HG02763 (cell line): ENCODE measurements at regions not wholly inside any gene's neighbourhood (a gene's known extent, or its start where the extent isn't known, plus 50 kb on each side); places are given as distances from the start of the nearest gene placed in this dataset.
"Not testable (repeated sequence)": the region's sequence is repeated elsewhere in the genome, so short reads cannot be mapped to it uniquely, and the experiment has no call there.

ENCODE experiments used
- ATAC-seq: cut with Tn5 transposase; IDR thresholded peaks from one replicate; pipeline ENCODE4 v1.9.1; 2021; ENCODE audit warnings: mild to moderate bottlenecking, moderate library complexity; ENCODE audit not compliant: unreplicated experiment

DNA sequence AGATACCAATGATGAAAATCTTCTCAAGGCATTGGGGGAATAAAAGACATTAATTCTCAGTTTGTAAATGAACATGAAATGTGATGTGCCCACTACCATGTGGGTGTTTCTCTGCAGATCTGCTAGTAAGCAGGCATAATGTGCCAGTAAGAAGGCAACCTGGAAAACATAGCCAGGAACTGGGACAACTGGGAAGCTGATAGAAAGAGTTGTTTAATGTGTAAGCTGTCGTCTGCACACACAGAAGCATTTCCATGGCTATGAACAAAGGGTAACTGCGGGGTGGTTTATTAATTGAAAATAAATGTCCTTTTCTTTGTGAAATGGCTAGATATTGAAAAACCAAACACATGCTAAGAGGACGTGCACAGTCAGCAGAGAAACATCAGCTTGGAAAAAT, 52.0 kb downstream of the ZC3H11B start:
- no peak for ATAC-seq

DNA sequence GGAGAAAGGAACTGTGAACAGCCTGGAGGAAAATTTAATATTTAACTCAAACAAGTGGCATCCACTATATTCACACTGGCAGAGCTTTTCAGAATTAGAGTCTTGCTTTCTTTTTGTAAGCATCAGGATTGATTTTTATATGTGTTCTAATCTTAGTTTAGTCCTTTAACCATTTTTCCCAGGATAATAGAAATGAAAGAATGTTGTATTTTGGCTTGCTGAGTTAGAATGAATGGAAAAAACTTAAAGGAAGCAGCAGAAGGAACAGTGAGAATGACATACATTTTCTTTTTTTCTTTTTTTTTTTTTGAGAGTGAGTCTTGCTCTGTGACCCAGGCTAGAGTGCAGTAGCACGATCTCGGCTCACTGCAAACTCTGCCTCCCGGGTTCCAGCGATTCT, 53.0 kb downstream of the ZC3H11B start:
- no peak for ATAC-seq

DNA sequence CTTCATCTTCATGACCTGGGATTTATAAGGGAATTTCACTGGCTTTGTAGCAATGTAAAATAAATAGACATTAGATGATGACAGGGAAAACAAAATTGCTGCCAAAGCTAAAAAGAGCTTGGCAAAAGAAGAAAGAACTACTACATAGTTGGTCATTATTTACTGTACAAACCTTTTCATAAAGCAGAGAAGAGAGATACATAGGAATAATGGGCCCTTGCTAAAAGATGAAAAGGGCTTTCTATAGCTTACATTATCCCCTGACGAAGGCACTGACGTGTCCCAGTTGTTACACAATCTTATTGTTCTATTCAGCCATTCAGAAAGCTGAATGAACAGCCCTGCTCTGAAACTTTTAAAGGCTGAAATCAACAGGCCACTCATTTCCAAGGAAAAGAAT, 57.1 kb downstream of the ZC3H11B start:
- ATAC-seq = no peak

DNA sequence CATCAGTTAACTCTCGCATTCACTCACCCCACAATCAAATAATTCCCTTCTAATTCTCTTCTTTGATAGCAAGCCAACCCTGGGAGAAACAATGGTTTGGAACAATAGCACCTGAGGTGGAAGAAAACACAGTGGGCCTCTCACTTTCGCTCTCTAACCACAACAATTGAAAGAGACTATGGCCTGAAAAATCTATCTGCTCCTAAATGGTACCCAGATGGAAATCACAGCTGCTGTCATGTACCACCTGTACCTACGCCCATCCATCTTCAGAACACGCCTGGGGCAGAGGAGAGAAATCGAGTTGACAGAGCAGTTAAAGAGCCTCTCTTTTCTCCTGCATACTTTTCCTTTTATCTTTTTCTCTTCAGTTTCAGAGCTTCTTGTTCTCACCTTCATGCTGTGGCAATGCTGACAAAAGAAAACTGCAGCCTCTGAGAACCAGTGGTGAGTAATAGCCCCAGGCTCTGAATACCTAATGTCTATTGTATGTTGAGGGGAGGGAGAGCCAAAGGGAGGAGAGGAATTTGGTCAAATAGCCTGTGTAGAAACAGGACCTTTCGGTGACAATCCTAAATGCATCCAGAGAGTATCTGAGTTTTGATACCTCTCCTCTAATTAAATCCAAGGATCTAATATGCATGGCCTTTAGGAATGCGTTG, 57.7 kb downstream of the ZC3H11B start:
- ATAC-seq = no peak

DNA sequence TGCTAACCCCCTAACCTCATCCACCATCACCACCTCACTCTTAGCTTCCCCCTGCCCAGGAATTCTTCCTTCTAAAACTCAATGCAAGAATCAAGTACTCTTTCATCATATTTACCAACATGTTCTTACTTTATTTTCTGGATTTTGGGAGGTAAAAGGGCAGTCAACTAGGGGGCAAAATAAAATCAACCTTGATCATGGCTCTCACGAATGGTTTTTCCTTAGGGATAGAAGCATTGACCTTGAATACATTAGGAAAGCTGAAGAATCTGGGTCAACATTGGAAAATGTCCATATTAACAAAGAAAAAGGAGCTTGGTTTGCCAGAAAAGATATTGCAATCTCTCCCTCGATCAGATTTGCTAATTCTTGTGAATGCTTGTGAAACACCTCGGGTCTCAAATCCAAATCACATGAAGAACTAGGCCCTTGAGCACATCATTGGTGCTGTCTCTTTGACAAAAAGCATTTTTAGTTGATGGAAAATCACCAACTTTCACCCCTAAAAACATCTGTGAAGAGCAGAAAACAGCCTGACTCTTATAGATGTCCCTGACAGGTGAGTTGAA, 58.9 kb downstream of the ZC3H11B start:
- no peak for ATAC-seq

DNA sequence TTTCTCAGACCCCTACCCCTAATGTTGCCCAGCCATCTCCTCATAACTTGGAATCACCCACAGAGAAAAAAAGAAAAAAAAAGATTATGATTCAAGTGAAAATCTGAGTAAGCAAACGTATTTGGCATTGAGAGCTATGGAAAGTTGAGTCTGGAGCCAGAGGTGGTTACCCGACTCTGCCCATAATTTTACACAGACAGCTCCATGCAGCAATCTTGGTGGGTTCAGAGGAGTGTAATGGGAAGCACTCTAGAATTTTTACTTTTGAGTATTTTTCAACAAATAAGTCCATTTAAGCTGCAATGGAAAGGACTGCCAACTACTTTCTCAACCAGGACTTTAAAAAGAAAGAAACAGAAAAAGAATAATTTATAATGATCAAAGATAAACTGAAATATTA, 62.7 kb downstream of the ZC3H11B start:
- ATAC-seq = no peak

DNA sequence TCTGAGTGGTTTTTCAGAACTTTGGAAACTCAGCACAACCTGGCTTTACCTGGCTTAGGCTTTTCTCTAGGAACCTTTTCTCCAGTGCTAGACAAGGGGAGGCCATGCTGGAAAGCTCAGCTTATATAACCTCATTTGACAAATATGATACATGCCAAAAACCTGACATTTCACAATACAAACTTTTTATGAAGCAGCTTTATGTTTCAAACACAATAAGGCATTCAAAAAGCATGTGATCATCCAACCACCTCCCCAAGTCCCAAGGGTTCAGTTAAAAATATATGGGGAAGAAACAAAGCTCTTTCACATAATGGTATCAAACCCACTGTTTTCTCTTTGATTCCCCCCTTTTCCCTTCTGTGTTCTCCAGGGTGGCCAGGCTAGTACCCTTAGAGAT, 63.7 kb downstream of the ZC3H11B start:
- no peak for ATAC-seq

DNA sequence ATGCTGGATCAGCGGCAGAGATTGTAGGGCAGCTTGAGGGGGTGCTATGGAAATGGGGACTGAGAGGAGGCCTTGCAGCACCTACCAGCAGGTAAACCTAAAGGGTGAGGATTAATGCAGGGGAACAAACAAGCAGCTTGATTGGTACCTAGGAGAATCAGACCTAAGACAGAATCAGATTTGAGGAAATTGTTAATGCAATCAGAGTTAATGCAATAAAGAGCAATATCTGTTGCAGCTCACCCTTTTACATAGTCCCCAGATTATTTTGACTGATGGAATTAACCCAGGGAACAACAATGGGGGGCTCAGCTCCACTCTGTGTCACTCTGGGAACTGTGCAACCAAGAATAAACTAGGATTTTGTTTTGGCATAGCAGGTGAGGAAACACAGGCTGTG, 64.5 kb downstream of the ZC3H11B start:
- no peak for ATAC-seq

DNA sequence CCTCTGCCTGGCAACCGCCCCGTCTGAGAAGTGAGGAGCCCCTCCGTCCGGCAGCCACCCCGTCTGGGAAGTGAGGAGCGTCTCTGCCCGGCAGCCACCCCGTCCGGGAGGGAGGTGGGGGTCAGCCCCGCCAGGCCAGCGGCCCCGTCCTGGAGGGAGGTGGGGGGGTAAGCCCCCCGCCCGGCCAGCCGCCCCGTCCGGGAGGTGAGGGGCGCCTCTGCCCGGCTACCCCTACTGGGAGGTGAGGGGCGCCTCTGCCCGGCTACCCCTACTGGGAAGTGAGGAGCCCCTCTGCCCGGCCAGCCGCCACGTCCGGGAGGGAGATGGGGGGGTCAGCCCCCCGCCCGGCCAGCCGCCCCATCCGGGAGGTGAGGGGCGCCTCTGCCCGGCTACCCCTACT, 67.1 kb downstream of the ZC3H11B start:
- not testable (repeated sequence) for ATAC-seq

DNA sequence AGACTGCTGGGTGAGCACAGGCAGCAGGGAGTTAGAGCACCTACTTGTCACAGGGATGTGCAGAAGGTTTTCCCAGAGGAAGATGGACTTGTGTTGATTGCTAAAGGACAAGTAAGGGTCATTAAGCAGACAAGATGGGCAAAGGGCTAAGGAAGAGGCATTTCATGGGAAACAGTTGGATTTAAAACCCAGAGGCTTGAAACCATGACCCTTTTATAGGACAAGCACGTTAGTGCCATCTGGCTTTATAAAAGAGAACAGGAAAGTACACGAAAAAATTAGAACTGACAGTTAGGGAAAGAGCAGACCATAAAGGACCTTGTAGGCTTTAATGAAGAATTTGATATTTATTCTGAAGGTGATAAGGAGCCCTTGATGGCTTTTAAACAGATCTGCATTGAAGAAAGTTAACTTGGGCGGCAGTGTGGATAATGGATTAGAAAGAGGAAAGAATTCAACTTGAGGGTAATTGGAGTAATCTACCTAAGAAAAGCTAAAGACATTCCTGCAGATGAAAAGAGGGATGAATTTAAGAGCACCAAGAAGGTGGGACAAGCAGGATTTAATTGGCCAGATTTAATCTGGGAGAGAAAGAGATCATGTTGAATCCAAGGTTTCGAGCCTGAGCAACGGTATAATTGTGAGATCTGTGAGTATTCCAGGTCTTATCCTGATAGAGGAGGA, 68.6 kb downstream of the ZC3H11B start:
- no peak for ATAC-seq

DNA sequence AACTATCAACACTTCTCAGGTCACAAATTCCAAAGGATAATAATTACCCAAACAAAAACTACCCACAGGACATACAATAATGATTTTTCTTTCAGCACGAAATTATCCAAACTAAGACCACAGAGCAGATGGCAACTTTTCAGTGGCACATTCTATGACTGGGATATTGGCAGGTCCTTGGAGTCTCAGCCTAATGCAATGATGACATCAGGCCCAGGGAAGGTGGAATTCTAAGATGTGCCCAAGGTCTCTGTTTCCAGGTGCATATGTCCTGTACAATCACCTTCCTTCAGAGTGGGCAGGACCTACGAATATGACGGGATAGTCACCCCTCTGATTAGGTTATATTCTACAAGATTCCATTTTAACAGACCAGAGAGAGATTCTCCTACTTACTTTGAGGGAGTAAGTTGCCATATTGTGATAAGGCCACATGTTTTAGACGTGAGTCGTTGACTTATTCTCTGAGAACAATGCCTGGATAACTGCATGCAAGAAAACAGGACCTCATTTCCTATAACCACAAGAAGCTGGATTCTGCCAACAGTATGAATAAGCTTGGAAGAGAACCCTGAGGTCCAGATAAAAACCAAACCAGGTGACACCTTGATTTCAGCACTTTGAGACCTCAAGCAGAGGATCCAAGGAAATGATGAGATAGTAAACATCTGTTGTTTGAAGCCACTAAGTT, 69.9 kb downstream of the ZC3H11B start:
- ATAC-seq = no peak

DNA sequence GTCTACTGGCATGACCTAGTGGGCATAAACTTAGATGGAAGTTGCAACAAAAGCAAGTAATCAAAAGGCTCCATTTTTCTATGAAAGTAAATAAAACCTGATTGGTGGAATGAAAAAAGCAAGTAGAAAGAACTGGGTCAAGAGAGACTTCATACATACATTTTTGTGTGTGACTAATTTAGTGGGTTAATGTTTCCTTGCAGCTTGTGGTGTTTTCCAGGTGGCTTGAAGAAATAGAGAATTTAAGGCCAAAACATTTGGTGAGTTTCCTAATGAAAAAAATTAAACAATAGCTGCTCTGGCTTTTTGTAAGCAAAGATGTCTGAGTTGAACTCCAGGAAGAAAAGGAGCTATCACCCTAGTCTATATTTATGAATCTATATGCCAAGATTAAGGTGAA, 71.0 kb downstream of the ZC3H11B start:
- no peak for ATAC-seq

DNA sequence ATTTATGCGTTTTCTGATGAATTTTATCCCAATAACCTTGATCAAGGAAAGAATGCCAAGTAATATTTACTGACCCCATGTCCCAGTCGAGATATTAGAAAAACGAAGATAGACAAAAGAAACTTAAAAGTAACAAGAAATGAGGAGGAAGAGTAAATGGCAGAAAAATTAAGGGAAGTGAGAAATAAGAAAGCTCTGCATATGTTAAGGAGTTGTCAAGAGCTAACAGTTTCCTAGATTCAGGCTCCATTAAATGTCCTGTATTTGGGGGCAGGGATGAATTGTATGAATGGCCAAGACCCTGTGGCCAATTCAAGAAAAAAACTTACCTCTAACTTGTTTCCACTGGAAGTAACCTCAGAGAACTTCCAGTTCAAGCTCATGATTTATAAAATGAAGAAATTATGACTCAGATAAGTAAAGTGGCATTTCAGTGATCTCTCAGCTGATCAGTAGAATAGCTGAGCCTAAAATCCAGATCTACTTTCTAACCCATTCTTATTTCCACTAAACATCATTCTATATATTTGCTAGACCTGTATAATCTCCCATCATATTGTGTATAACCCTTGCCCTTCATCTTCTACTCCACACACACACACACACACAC, 73.2 kb downstream of the ZC3H11B start:
- no peak for ATAC-seq

DNA sequence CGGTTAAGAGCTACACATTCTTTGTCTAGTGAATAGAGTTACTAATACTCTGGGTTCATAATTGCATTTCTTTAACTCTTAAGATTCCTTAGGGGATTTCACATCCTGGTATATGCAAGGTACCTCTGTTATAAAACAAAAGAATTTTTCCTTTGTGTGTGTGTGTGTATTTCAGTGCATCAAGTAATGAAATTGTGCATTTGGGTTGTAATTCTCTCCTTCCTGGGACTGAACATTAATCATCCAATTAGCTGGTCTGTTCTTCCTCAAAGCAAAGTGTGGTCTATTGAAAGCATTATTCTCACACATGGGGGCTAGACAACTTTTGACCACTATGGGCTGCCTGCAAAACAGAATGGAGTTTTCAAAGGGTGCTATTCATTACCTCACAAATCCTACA, 74.0 kb downstream of the ZC3H11B start:
- ATAC-seq = no peak

DNA sequence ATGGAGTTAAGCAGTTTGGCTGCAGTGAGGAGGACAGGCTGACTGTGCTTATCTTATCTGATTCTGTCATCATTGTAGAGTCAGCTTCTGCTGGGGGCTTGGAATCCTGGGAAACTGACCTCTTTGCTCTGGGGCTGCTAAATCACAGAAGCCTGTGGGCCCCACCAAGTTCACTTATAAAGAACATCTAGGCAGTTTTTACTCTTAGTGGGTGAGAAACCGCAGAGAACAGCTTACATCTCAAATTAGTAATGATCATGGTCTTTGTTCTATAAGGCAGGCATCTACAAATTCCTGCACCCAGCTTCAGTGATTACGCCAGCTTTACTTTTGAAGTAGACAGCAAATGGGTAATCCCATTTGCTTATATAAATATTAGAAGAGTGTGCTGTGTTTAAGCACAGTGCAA, 75.7 kb downstream of the ZC3H11B start:
- no peak for ATAC-seq

DNA sequence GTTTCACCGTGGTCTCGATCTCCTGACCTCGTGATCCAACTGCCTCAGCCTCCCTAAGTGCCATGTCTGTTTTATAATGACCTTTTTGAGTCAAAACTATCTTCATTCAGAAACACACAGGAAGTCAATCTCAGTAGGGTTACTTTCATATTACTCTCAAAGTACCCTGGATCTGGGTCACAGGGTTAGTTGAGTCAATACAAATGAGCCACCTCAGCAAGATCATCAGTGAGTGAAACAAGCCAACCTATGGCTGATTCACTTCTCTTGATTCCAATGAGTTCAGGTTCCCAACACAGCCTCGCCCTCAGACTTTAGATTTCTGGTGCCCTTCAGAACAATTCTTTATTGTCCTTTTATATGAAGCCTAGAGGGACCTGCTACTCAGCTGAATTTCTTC, 76.9 kb downstream of the ZC3H11B start:
- ATAC-seq = no peak

DNA sequence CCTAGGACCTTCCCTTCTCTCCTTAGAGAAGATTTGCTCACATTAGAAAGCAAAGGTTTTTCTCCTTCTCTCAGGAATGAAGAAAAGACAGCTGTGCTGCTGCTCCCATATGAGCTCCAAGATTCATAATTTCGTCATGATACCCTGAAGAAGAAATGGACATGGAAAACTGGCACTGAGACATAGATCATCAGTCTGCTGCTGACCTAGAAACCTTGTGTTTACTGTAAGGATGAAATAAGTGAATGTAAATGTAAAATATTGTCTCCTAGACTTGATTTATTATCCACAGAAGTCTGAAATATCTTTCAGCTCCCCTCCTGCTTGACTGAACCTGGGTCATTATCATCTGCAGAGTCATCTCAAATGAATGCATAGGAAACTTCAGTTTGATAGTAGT, 77.9 kb downstream of the ZC3H11B start:
- ATAC-seq = no peak

DNA sequence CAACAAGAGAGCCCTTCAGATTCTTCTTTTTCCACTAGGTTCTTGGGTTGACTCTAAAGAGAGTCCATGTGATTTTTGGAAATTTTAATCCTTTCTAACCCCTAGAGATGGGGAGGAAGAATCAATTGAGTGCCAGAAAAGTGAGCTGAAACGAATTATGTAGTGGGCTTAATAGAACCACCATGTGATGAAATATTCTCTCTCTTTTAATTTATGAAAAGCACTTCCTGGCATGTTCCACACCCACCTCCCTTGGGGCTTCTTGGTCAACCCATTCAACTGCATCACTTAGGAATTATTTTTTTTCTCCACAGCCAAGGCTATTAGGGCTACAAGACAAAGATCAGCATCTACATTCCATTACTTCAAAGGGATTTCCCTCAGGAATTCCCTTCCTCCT, 79.6 kb downstream of the ZC3H11B start:
- no peak for ATAC-seq

DNA sequence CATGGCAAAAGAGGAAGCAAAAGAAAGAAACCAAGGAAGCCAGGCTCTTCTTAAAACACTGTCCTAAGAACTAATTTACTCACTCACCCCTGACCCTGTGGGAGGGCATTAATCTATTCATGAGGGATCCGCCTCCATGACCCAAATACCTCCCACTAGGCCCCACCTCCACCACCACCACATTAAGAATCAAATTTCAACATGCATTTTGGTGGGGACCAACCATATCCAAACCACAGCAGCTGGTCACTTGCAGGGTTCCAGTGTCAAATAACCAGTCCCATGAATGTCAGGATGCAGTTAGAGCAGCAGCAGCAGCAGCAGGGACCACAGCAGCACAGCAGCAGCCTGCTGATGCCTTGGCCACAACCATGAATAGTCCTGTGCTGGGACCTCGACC, 83.8 kb downstream of the ZC3H11B start:
- ATAC-seq = no peak

DNA sequence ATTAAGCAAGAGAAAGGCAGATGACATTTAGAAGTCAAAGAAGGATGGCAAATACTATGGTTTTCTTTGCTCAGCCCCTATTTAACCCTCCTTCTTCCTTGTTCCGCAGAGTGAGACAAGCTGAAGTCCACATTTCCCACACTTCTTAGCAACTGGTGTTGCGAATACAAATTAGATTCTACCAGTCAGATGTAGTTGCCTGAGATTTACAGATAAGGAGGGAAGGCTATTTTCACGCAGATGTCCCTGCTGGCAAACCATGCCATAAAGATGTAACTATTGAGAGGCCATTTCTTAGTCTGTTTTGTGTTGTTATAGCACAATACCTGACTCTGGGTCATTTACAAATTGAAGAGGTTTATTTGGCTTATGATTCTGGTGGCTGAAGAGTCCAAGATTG, 84.3 kb downstream of the ZC3H11B start:
- ATAC-seq = no peak

DNA sequence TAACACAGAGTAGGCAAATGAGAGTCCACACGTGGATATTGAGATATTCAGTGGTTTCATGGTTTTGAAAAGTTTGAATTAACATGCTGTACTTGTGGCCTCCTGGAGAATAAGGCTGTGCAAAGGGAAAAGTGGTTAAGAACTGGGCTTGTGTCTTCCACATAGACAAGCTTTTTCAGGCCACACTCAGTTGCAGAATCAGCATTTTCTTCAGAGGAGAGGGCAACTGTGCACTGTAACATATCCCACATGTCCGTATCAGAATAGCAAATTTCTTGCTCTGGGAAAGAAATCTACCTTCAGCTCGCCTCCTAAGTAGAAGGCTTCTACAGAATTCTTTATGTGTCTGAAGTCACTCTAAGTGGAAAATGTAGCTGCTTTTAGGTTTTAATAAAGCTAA, 84.9 kb downstream of the ZC3H11B start:
- ATAC-seq = no peak

DNA sequence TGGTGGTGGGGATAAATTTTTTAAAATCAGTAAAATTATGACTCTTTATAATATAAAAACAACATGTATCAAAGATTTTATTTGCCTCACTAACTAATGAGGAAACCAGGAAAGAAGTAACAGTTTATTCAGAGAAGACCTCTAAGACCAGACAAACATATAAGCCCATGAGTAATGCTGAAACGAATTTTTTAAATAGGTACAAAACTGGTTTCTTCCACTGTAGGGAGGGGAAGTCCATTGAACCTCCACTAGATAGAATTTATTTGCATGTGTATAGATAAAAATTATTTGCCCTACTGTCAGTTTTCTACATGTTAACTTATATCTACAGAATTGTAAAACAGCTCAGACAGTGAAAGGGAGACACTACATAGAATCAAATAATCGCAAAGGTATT, 86.8 kb downstream of the ZC3H11B start:
- ATAC-seq = no peak
